ENCODE measurements at regions not wholly inside any gene's neighbourhood (a gene's known extent, or its start where the extent isn't known, plus 50 kb on each side); places are given as distances from the start of the nearest gene placed in this dataset.
"Not testable (repeated sequence)": the region's sequence is repeated elsewhere in the genome, so short reads cannot be mapped to it uniquely, and the experiment has no call there.

DNA sequence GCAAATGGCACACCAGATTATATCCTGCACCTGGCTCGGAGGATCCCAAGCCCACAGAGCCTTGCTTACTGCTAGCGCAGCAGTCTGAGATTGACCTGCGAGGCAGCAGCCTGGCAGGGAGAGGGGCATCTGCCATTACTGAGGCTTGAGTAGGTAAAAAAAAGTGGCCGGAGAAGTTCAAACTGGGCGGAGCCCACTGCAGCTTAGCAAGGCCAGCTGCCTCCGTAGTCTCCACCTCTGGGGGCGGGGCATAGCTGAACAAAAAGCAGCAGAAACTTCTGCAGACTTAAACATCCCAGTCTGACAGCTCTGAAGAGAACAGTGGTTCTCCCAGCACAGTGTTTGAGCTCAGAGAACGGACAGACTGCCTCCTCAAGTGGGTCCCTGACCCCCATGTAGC is 85.4 kb upstream of the TMEM170B start:
- H3K36me3 ChIP-seq (ENCODE audit: control insufficient read depth, insufficient read depth, low read length); H3K9me3 ChIP-seq (ENCODE audit: control insufficient read depth, insufficient read depth, low read depth, low read length); H3K27me3 ChIP-seq (ENCODE audit: control insufficient read depth, insufficient read depth, low read length); H3K4me1 ChIP-seq (ENCODE audit: control insufficient read depth, insufficient read depth, low read length); H3K27ac ChIP-seq (ENCODE audit: low read depth, low read length); H3K4me3 ChIP-seq (ENCODE audit: low read depth, low read length); H3K9ac ChIP-seq (ENCODE audit: low read length): not testable (repeated sequence)

DNA sequence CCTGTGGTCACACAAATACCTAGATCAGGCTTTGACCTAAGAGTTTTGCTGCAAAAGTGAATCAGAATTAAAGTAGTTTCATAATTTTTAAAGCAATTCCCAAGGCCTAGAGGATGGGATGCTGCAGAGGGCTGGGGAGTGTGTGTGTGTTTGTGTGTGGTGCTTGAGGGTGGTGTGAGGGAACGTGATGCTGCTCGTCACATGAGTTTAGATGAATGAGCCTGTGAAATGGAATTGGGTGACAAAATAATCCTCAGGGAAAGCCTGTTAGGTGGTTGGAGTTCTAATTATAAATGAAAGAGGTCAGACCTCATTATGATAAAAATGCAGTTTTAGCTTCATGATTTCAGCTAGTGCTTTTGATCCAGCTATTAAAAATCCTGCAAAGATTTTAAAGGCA is 87.5 kb upstream of the TMEM170B start:
- H3K4me1 ChIP-seq (ENCODE audit: control insufficient read depth, insufficient read depth, low read length) = 0 out of 2 replicates have a peak, but pooled peaks cover 5% of the 10 kb centered on the region
- peaks cover 2% of the 10 kb centered on the region; the same call in 1 of the 2 replicates for H3K9me3 ChIP-seq (ENCODE audit: control insufficient read depth, insufficient read depth, low read depth, low read length)
- H3K36me3 ChIP-seq (ENCODE audit: control insufficient read depth, insufficient read depth, low read length) = no peaks in the 10 kb centered on the region
- no peak overlapping the region for H3K27ac ChIP-seq (ENCODE audit: low read depth, low read length)
- no peak overlapping the region for H3K9ac ChIP-seq (ENCODE audit: low read length)
- H3K27me3 ChIP-seq (ENCODE audit: control insufficient read depth, insufficient read depth, low read length) = no peaks in the 10 kb centered on the region
- no peak overlapping the region for H3K4me3 ChIP-seq (ENCODE audit: low read depth, low read length)

- H3K27ac ChIP-seq (ENCODE audit: low read depth, low read length) = no peak overlapping the region
- peaks cover 2% of the 10 kb centered on the region; the same call in 1 of the 2 replicates for H3K9me3 ChIP-seq (ENCODE audit: control insufficient read depth, insufficient read depth, low read depth, low read length)
- no peak overlapping the region for H3K4me3 ChIP-seq (ENCODE audit: low read depth, low read length)
- no peaks in the 10 kb centered on the region for H3K27me3 ChIP-seq (ENCODE audit: control insufficient read depth, insufficient read depth, low read length)
- no peaks in the 10 kb centered on the region for H3K36me3 ChIP-seq (ENCODE audit: control insufficient read depth, insufficient read depth, low read length)
- H3K4me1 ChIP-seq (ENCODE audit: control insufficient read depth, insufficient read depth, low read length) = 0 out of 2 replicates have a peak, but pooled peaks cover 5% of the 10 kb centered on the region
- no peak overlapping the region for H3K9ac ChIP-seq (ENCODE audit: low read length)
These were observed 88.1 kb upstream of the TMEM170B start for GRCh38 chr6:11449408-11449807.

DNA sequence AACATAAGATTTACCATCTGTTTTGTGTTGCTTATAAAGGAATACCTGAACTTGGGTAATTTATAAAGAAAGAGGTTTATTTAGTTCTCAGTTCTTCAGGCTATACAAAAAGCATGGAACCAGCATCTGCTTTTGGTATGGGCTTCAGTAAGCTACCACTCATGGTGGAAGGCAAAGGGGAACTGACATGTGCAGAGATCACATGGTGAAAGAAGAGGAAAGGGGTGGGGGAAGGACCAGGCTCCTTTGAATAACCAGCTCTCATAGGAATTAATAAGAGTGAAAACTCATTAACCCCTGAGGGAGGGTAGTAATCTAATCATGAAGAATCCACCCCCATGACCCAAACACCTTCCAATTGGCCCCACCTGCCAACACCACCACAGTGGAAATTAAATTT is 89.5 kb upstream of the TMEM170B start:
- no peaks in the 10 kb centered on the region for H3K27me3 ChIP-seq (ENCODE audit: control insufficient read depth, insufficient read depth, low read length)
- 0 out of 2 replicates have a peak, but pooled peaks cover 5% of the 10 kb centered on the region for H3K4me1 ChIP-seq (ENCODE audit: control insufficient read depth, insufficient read depth, low read length)
- H3K9ac ChIP-seq (ENCODE audit: low read length) = no peak overlapping the region
- H3K36me3 ChIP-seq (ENCODE audit: control insufficient read depth, insufficient read depth, low read length) = no peaks in the 10 kb centered on the region
- H3K9me3 ChIP-seq (ENCODE audit: control insufficient read depth, insufficient read depth, low read depth, low read length) = peaks cover 5% of the 10 kb centered on the region; the same call in 1 of the 2 replicates
- H3K27ac ChIP-seq (ENCODE audit: low read depth, low read length) = no peak overlapping the region
- H3K4me3 ChIP-seq (ENCODE audit: low read depth, low read length) = no peak overlapping the region

DNA sequence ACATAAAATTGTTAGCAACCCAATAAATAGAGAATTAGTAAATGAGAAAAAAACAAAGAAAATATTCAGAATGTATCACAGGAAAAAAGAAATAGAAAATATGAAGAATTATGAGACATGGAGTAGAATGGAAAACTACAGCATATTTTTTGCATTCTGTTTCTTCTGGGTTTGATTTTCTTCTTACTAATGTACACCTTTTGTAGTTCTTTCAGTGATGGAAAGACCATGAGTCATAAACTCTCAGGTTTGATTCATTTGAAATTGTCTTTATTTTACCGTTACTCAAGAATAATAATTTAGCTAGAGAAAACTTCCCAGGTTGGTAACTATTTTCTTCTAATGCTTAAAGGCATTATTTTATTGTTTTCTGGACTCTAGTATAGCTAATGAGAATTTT is 90.3 kb upstream of the TMEM170B start:
- Histone ChIP-seq H3K27ac (ENCODE audit: low read depth, low read length) (no peak overlapping the region), H3K4me3 (ENCODE audit: low read depth, low read length) (no peak overlapping the region), H3K9me3 (ENCODE audit: control insufficient read depth, insufficient read depth, low read depth, low read length) (peaks cover 5% of the 10 kb centered on the region; the same call in 1 of the 2 replicates), H3K4me1 (ENCODE audit: control insufficient read depth, insufficient read depth, low read length) (0 out of 2 replicates have a peak, but pooled peaks cover 5% of the 10 kb centered on the region), H3K9ac (ENCODE audit: low read length) (no peak overlapping the region), H3K27me3 (ENCODE audit: control insufficient read depth, insufficient read depth, low read length) (no peaks in the 10 kb centered on the region), H3K36me3 (ENCODE audit: control insufficient read depth, insufficient read depth, low read length) (no peaks in the 10 kb centered on the region)

- H3K27ac ChIP-seq (ENCODE audit: low read depth, low read length) = no peak overlapping the region
- H3K27me3 ChIP-seq (ENCODE audit: control insufficient read depth, insufficient read depth, low read length) = no peaks in the 10 kb centered on the region
- H3K9ac ChIP-seq (ENCODE audit: low read length) = no peak overlapping the region
- H3K4me3 ChIP-seq (ENCODE audit: low read depth, low read length) = no peak overlapping the region
- H3K4me1 ChIP-seq (ENCODE audit: control insufficient read depth, insufficient read depth, low read length) = 0 out of 2 replicates have a peak, but pooled peaks cover 5% of the 10 kb centered on the region
- no peaks in the 10 kb centered on the region for H3K36me3 ChIP-seq (ENCODE audit: control insufficient read depth, insufficient read depth, low read length)
- H3K9me3 ChIP-seq (ENCODE audit: control insufficient read depth, insufficient read depth, low read depth, low read length) = peaks cover 5% of the 10 kb centered on the region; the same call in 1 of the 2 replicates
These were observed 92.4 kb upstream of the TMEM170B start for GRCh38 chr6:11445146-11445545.

GRCh38 chr6:11443125-11443524 is 94.4 kb upstream of the TMEM170B start:
- not testable (repeated sequence) for H3K27ac ChIP-seq (ENCODE audit: low read depth, low read length); H3K9me3 ChIP-seq (ENCODE audit: control insufficient read depth, insufficient read depth, low read depth, low read length); H3K36me3 ChIP-seq (ENCODE audit: control insufficient read depth, insufficient read depth, low read length); H3K4me1 ChIP-seq (ENCODE audit: control insufficient read depth, insufficient read depth, low read length); H3K9ac ChIP-seq (ENCODE audit: low read length); H3K4me3 ChIP-seq (ENCODE audit: low read depth, low read length); H3K27me3 ChIP-seq (ENCODE audit: control insufficient read depth, insufficient read depth, low read length)

- Histone ChIP-seq H3K27me3 (ENCODE audit: control insufficient read depth, insufficient read depth, low read length) (no peaks in the 10 kb centered on the region), H3K27ac (ENCODE audit: low read depth, low read length) (no peak overlapping the region), H3K4me1 (ENCODE audit: control insufficient read depth, insufficient read depth, low read length) (no peaks in the 10 kb centered on the region), H3K9ac (ENCODE audit: low read length) (no peak overlapping the region), H3K4me3 (ENCODE audit: low read depth, low read length) (no peak overlapping the region), H3K36me3 (ENCODE audit: control insufficient read depth, insufficient read depth, low read length) (no peaks in the 10 kb centered on the region), H3K9me3 (ENCODE audit: control insufficient read depth, insufficient read depth, low read depth, low read length) (0 out of 2 replicates have a peak, but pooled peaks cover 3% of the 10 kb centered on the region)
These were observed 95.1 kb upstream of the TMEM170B start for GRCh38 chr6:11442495-11442894.

GRCh38 chr6:11439876-11440275 is 97.7 kb upstream of the TMEM170B start:
- no peak overlapping the region for H3K27ac ChIP-seq (ENCODE audit: low read depth, low read length)
- no peak overlapping the region for H3K4me3 ChIP-seq (ENCODE audit: low read depth, low read length)
- no peaks in the 10 kb centered on the region for H3K27me3 ChIP-seq (ENCODE audit: control insufficient read depth, insufficient read depth, low read length)
- H3K9ac ChIP-seq (ENCODE audit: low read length) = no peak overlapping the region
- H3K9me3 ChIP-seq (ENCODE audit: control insufficient read depth, insufficient read depth, low read depth, low read length) = peaks cover 5% of the 10 kb centered on the region; the same call in 1 of the 2 replicates
- H3K36me3 ChIP-seq (ENCODE audit: control insufficient read depth, insufficient read depth, low read length) = no peaks in the 10 kb centered on the region
- 0 out of 2 replicates have a peak, but pooled peaks cover under 1% of the 10 kb centered on the region for H3K4me1 ChIP-seq (ENCODE audit: control insufficient read depth, insufficient read depth, low read length)

DNA sequence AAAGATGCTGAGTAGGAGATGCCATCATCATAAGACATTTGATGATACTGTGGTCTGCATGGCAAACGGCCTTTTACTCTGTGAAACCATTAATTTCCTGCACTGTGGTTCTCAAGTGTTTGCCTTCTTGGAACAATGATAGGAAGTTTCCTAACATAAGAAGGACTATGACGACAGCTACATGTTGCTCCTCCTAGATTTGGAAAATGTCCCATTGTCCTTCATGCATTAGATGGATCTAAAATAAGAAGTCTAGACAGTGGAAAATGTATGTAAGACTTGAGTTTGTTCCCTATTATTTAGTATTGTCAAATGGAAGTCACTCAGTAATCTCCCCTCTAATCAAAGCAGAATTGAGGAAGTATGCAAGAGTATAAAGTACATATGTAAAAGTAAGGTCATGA is 98.5 kb upstream of the TMEM170B start:
- Histone ChIP-seq H3K9me3 (ENCODE audit: control insufficient read depth, insufficient read depth, low read depth, low read length) (peaks cover 5% of the 10 kb centered on the region; the same call in 1 of the 2 replicates), H3K9ac (ENCODE audit: low read length) (no peak overlapping the region), H3K27me3 (ENCODE audit: control insufficient read depth, insufficient read depth, low read length) (no peaks in the 10 kb centered on the region), H3K27ac (ENCODE audit: low read depth, low read length) (no peak overlapping the region), H3K4me1 (ENCODE audit: control insufficient read depth, insufficient read depth, low read length) (0 out of 2 replicates have a peak, but pooled peaks cover 3% of the 10 kb centered on the region), H3K4me3 (ENCODE audit: low read depth, low read length) (no peak overlapping the region), H3K36me3 (ENCODE audit: control insufficient read depth, insufficient read depth, low read length) (no peaks in the 10 kb centered on the region)

DNA sequence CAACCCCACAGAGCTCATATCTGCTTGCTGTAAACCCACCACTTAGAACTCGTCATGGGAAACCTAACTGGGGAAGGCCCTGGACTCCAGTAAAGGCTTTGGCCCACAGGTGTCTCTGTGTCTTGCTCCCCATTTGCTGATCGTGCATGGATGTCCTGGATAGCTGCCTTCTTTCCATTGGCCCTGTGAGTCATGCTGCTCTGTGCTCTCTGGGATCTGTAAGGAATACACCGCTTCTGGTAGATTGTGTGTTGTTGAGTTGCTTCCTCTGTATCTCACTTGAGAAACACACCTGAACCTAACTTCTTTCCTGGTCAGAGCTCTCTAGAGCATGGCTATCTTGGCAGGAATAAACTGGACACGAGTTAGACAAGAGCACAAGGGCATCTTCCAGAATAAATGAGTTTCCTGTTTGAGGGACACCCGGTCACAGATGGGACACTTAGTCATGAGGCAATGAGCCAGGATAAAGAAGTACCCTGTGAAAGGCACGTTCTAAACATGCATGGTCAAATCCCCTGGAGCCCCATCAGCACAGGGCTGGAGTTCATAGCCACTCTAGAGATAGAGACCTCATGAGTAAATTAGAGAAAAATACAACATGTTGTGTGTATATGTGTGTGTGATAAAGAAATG is 99.6 kb upstream of the TMEM170B start:
- Histone ChIP-seq H3K27me3 (ENCODE audit: control insufficient read depth, insufficient read depth, low read length) (no peaks in the 10 kb centered on the region), H3K27ac (ENCODE audit: low read depth, low read length) (no peak overlapping the region), H3K9ac (ENCODE audit: low read length) (no peak overlapping the region), H3K36me3 (ENCODE audit: control insufficient read depth, insufficient read depth, low read length) (no peaks in the 10 kb centered on the region), H3K9me3 (ENCODE audit: control insufficient read depth, insufficient read depth, low read depth, low read length) (peaks cover 2% of the 10 kb centered on the region; the same call in 1 of the 2 replicates), H3K4me3 (ENCODE audit: low read depth, low read length) (no peak overlapping the region), H3K4me1 (ENCODE audit: control insufficient read depth, insufficient read depth, low read length) (0 out of 2 replicates have a peak, but pooled peaks cover 3% of the 10 kb centered on the region)
